ENCODE measurements at regions not wholly inside any gene's neighbourhood (a gene's known extent, or its start where the extent isn't known, plus 50 kb on each side); places are given as distances from the start of the nearest gene placed in this dataset.
A peak's percentile ranks its signal among the peaks of the same experiment; 100 is the strongest.

GRCh38 chr6:88244721-88245120 is 78.6 kb upstream of the CNR1 start:
- Histone ChIP-seq H3K79me2 (no peaks in the 10 kb centered on the region), H3K4me3 (ENCODE audit: low read depth, low read length) (no peak overlapping the region), H2AFZ (no peak overlapping the region), H3K4me2 (ENCODE audit: low read length) (no peak overlapping the region), H3K4me1 (no peaks in the 10 kb centered on the region), H3K27ac (no peak overlapping the region), H3K27me3 (ENCODE audit: control insufficient read depth, insufficient read depth, low read length) (no peaks in the 10 kb centered on the region), H3K9ac (no peak overlapping the region), H3K9me3 (ENCODE audit: control insufficient read depth, low read length) (no peaks in the 10 kb centered on the region), H3K36me3 (ENCODE audit: control insufficient read depth, insufficient read depth, low read length) (no peaks in the 10 kb centered on the region)
- TF ChIP-seq CTCF (IDR thresholded peaks at IDR 0.05), result no peak

- H3K79me2 ChIP-seq, result no peaks in the 10 kb centered on the region
- no peaks in the 10 kb centered on the region for H3K36me3 ChIP-seq (ENCODE audit: control insufficient read depth, insufficient read depth, low read length)
Measured at GRCh38 chr6:88238901-88239300, 72.8 kb upstream of the CNR1 start.

DNA sequence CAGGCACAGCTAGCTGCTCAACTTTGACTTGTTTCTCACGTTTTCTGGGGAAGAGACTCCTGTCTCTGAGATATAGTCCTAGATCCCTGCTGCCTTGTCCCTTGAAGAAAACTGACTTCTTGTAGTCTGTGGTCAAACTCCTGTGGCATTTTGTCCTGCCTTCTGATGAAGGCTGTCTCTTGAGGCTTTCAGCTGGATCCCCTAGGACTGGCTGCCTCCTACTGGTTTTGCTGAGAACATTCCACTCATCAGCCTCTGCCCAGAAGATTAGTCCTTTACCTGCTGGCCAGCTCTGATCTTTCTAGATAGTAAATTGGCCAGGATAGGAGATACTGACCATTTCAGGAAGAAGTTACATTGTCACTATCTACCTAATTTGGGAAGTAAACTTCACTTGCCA is 71.9 kb upstream of the CNR1 start:
- Histone ChIP-seq H3K9ac (no peak overlapping the region), H3K79me2 (no peaks in the 10 kb centered on the region), H3K27me3 (ENCODE audit: control insufficient read depth, insufficient read depth, low read length) (no peaks in the 10 kb centered on the region), H3K27ac (no peak overlapping the region), H3K4me2 (ENCODE audit: low read length) (no peak overlapping the region), H3K36me3 (ENCODE audit: control insufficient read depth, insufficient read depth, low read length) (no peaks in the 10 kb centered on the region), H3K9me3 (ENCODE audit: control insufficient read depth, low read length) (no peaks in the 10 kb centered on the region), H3K4me3 (ENCODE audit: low read depth, low read length) (no peak overlapping the region), H2AFZ (peak overlapping the region; percentile 17), H3K4me1 (no peaks in the 10 kb centered on the region)
- peak; percentile 21 for TF ChIP-seq CTCF (IDR thresholded peaks at IDR 0.05)

More at GRCh38 chr6:88238901-88239300, 72.8 kb upstream of the CNR1 start:
- Histone ChIP-seq H3K27me3 (ENCODE audit: control insufficient read depth, insufficient read depth, low read length) (no peaks in the 10 kb centered on the region), H3K4me2 (ENCODE audit: low read length) (no peak overlapping the region), H3K9me3 (ENCODE audit: control insufficient read depth, low read length) (no peaks in the 10 kb centered on the region), H3K4me3 (ENCODE audit: low read depth, low read length) (no peak overlapping the region), H3K4me1 (no peaks in the 10 kb centered on the region), H3K9ac (no peak overlapping the region), H3K27ac (no peak overlapping the region), H2AFZ (no peak overlapping the region)
- no peak for TF ChIP-seq CTCF (IDR thresholded peaks at IDR 0.05)

- no peaks in the 10 kb centered on the region for H3K79me2 ChIP-seq
- no peaks in the 10 kb centered on the region for H3K36me3 ChIP-seq (ENCODE audit: control insufficient read depth, insufficient read depth, low read length)
- no peaks in the 10 kb centered on the region for H3K9me3 ChIP-seq (ENCODE audit: control insufficient read depth, low read length)
- no peak for TF ChIP-seq CTCF (IDR thresholded peaks at IDR 0.05)
- H3K9ac ChIP-seq, result no peak overlapping the region
- H3K4me2 ChIP-seq (ENCODE audit: low read length), result no peak overlapping the region
- no peaks in the 10 kb centered on the region for H3K4me1 ChIP-seq
- H3K27ac ChIP-seq, result no peak overlapping the region
- no peak overlapping the region for H2AFZ ChIP-seq
- H3K27me3 ChIP-seq (ENCODE audit: control insufficient read depth, insufficient read depth, low read length), result no peaks in the 10 kb centered on the region
- no peak overlapping the region for H3K4me3 ChIP-seq (ENCODE audit: low read depth, low read length)
Measured at GRCh38 chr6:88236612-88237360, 70.6 kb upstream of the CNR1 start.

DNA sequence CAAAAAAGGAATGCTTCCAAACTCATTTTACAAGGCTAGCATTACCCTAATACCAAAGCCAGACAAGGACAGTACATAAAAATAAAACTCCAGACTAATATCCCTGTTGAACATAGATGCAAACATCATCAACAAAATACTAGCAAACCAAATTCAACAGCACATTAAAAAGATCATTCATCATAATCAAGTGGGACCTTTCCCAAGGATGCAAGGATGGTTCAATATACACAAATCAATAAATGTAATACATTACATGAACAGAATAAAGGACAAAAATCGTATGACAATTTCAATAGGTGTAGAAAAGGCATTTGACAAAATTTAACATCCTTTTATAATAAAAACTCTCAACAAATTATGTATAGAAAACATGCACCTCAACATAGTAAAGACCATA is 66.6 kb upstream of the CNR1 start:
- Histone ChIP-seq H3K27ac (no peak overlapping the region), H3K4me2 (ENCODE audit: low read length) (no peak overlapping the region), H2AFZ (no peak overlapping the region), H3K4me3 (ENCODE audit: low read depth, low read length) (no peak overlapping the region), H3K4me1 (no peaks in the 10 kb centered on the region), H3K9ac (no peak overlapping the region), H3K27me3 (ENCODE audit: control insufficient read depth, insufficient read depth, low read length) (no peaks in the 10 kb centered on the region), H3K9me3 (ENCODE audit: control insufficient read depth, low read length) (no peaks in the 10 kb centered on the region), H3K79me2 (no peaks in the 10 kb centered on the region), H3K36me3 (ENCODE audit: control insufficient read depth, insufficient read depth, low read length) (no peaks in the 10 kb centered on the region)
- no peak for TF ChIP-seq CTCF (IDR thresholded peaks at IDR 0.05)
